Progenitor cell of endocrine pancreas (in vitro differentiated cells): ENCODE measurements at regions not wholly inside any gene's neighbourhood (a gene's known extent, or its start where the extent isn't known, plus 50 kb on each side); places are given as distances from the start of the nearest gene placed in this dataset.

Experiments used
- DNase-seq: peaks from one replicate; pipeline ENCODE4 v3.0.0; 2021; ENCODE audit warnings: low spot score; ENCODE audit not compliant: unreplicated experiment
- H3K27ac Mint-ChIP-seq: 2 replicates; pipeline ENCODE4 v1.8.0; 2021; ENCODE audit warnings: mild to moderate bottlenecking, moderate library complexity, mixed read lengths
- H3K27me3 Mint-ChIP-seq: 2 replicates; pipeline ENCODE4 v1.8.0; 2021; ENCODE audit warnings: mixed read lengths
- H3K36me3 Mint-ChIP-seq: 2 replicates; pipeline ENCODE4 v1.8.0; 2022; ENCODE audit warnings: mixed read lengths; ENCODE audit not compliant: insufficient read depth
- H3K4me1 Mint-ChIP-seq: 2 replicates; pipeline ENCODE4 v1.8.0; 2021; ENCODE audit warnings: low read depth, mixed read lengths
- H3K4me3 Mint-ChIP-seq: 2 replicates; pipeline ENCODE4 v1.8.0; 2021; ENCODE audit warnings: low read depth, mild to moderate bottlenecking, moderate library complexity, mixed read lengths
- H3K9me3 Mint-ChIP-seq: 2 replicates; pipeline ENCODE4 v1.8.0; 2021; ENCODE audit warnings: low read depth, mixed read lengths
- TF ChIP-seq, protein P1 (sequence below): fragments of 200-600 bp; sonication (generic); IDR thresholded peaks from one replicate; pipeline ENCODE4 v1.5.0; 2021; ENCODE audit warnings: antibody characterized with exemption, mild to moderate bottlenecking; ENCODE audit not compliant: unreplicated experiment

- H3K27me3 Mint-ChIP-seq: no peaks in the 10 kb centered on the region
- H3K4me1 Mint-ChIP-seq: peaks cover 28% of the 10 kb centered on the region
- H3K4me3 Mint-ChIP-seq: no peak overlapping the region
- H3K9me3 Mint-ChIP-seq: peaks cover 2% of the 10 kb centered on the region
- no peak overlapping the region for H3K27ac Mint-ChIP-seq
- DNase-seq: no peak
- TF ChIP-seq, protein P1, sequence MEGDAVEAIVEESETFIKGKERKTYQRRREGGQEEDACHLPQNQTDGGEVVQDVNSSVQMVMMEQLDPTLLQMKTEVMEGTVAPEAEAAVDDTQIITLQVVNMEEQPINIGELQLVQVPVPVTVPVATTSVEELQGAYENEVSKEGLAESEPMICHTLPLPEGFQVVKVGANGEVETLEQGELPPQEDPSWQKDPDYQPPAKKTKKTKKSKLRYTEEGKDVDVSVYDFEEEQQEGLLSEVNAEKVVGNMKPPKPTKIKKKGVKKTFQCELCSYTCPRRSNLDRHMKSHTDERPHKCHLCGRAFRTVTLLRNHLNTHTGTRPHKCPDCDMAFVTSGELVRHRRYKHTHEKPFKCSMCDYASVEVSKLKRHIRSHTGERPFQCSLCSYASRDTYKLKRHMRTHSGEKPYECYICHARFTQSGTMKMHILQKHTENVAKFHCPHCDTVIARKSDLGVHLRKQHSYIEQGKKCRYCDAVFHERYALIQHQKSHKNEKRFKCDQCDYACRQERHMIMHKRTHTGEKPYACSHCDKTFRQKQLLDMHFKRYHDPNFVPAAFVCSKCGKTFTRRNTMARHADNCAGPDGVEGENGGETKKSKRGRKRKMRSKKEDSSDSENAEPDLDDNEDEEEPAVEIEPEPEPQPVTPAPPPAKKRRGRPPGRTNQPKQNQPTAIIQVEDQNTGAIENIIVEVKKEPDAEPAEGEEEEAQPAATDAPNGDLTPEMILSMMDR: no peak
- H3K36me3 Mint-ChIP-seq: no peaks in the 10 kb centered on the region
Measured at GRCh38 chr5:116371935-116372334, 202.7 kb downstream of the SEMA6A start.

- no peaks in the 10 kb centered on the region for H3K27me3 Mint-ChIP-seq
- no peak for DNase-seq
- H3K4me1 Mint-ChIP-seq: peaks cover 25% of the 10 kb centered on the region
- peaks cover 2% of the 10 kb centered on the region for H3K9me3 Mint-ChIP-seq
- no peak overlapping the region for H3K4me3 Mint-ChIP-seq
- H3K36me3 Mint-ChIP-seq: no peaks in the 10 kb centered on the region
- H3K27ac Mint-ChIP-seq: peak overlapping the region; percentile 49
- TF ChIP-seq, protein P1: no peak
Measured at GRCh38 chr5:116371431-116371830, 203.2 kb downstream of the SEMA6A start.

- Mint-ChIP-seq H3K27ac (no peak overlapping the region), H3K4me1 (peaks cover 20% of the 10 kb centered on the region), H3K27me3 (no peaks in the 10 kb centered on the region), H3K9me3 (peaks cover 2% of the 10 kb centered on the region), H3K4me3 (no peak overlapping the region), H3K36me3 (no peaks in the 10 kb centered on the region)
- TF ChIP-seq, protein P1: no peak
- no peak for DNase-seq
Measured at GRCh38 chr5:116370886-116371285, 203.7 kb downstream of the SEMA6A start.

GRCh38 chr5:116370149-116370548 lies 204.5 kb downstream of the SEMA6A start:
- TF ChIP-seq, protein P1: no peak
- Mint-ChIP-seq H3K9me3 (peaks cover 2% of the 10 kb centered on the region), H3K4me1 (peaks cover 20% of the 10 kb centered on the region), H3K36me3 (no peaks in the 10 kb centered on the region), H3K27ac (no peak overlapping the region), H3K4me3 (no peak overlapping the region), H3K27me3 (no peaks in the 10 kb centered on the region)
- no peak for DNase-seq

GRCh38 chr5:116365006-116365496 lies 209.6 kb downstream of the SEMA6A start:
- TF ChIP-seq, protein P1: no peak
- no peaks in the 10 kb centered on the region for H3K36me3 Mint-ChIP-seq
- no peak overlapping the region for H3K4me3 Mint-ChIP-seq
- H3K27me3 Mint-ChIP-seq: peaks cover 11% of the 10 kb centered on the region
- H3K4me1 Mint-ChIP-seq: peaks cover 1% of the 10 kb centered on the region
- DNase-seq: no peak
- no peak overlapping the region for H3K27ac Mint-ChIP-seq
- no peaks in the 10 kb centered on the region for H3K9me3 Mint-ChIP-seq
